ENCODE measurements at regions not wholly inside any gene's neighbourhood (a gene's known extent, or its start where the extent isn't known, plus 50 kb on each side); places are given as distances from the start of the nearest gene placed in this dataset.
"Not testable (repeated sequence)": the region's sequence is repeated elsewhere in the genome, so short reads cannot be mapped to it uniquely, and the experiment has no call there.

DNA sequence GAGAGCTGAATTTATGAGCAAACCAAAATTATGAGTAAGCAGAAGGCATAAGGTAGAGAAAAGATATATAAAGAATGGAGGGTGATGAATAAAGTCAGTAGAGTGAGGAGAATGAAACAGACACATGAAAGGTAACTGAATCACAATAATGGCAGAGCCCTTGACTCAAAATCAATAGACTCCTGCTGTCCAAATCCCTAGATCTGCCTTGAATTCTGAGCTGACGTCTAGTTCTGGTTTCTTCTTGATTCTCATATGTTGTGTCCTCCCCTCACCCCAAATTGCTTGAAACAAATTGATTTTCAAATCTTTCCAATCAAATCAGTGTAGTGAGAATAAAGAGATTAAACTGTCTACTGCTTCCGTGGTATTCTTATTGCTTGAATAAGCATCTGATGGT is 86.6 kb upstream of the IQCM start:
- no peak overlapping the region for H3K4me3 ChIP-seq (ENCODE audit: low read depth, low read length)
- TF ChIP-seq CTCF (conservative IDR thresholded peaks at IDR 0.05; ENCODE audit: low read depth, low read length), result no peak
- no peak for DNase-seq (ENCODE audit: low read depth)

DNA sequence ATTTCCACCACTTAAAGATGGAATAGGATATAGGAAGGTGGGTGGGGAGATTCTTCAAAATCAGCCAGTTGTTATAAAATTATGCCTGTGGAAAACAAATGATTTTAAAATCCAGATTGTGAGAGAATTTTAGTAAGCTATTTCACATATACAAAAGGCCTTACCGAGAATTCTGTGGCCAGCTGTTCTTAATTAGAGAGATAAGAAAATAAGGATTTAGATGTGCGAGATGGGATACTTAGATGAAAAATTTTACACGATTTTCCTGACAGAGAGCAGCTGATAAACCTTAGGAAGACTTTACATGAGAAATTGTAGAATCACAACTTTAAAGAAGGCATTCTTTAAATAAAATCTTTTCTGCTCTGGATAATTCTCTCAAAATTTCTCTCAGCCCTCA is 94.5 kb upstream of the IQCM start:
- no peak for DNase-seq (ENCODE audit: low read depth)
- no peak for TF ChIP-seq CTCF (conservative IDR thresholded peaks at IDR 0.05; ENCODE audit: low read depth, low read length)
- H3K4me3 ChIP-seq (ENCODE audit: low read depth, low read length), result no peak overlapping the region

- no peak overlapping the region for H3K4me3 ChIP-seq (ENCODE audit: low read depth, low read length)
- no peak for TF ChIP-seq CTCF (conservative IDR thresholded peaks at IDR 0.05; ENCODE audit: low read depth, low read length)
- no peak for DNase-seq (ENCODE audit: low read depth)
Measured at GRCh38 chr4:149910604-149911350, 95.1 kb upstream of the IQCM start.

DNA sequence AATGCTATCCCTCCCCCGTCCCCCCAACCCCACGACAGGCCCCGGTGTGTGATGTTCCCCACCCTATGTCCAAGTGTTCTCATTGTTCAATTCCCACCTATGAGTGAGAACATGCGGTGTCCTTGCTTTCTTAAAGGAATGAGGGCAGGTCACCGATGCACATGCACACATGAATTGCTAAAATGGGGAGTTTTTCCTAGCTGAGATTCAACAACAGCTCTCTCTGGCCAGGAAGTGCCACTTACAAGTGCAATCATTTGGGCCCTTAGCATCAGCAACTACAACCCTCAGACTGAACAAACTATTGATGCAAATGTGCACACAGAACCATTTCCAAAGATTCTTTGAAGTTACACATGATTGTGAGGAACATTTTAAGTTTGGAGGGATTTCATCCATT is 95.7 kb upstream of the IQCM start:
- H3K4me3 ChIP-seq (ENCODE audit: low read depth, low read length), result no peak overlapping the region
- DNase-seq (ENCODE audit: low read depth), result no peak
- TF ChIP-seq CTCF (conservative IDR thresholded peaks at IDR 0.05; ENCODE audit: low read depth, low read length), result no peak

- no peak for TF ChIP-seq CTCF (conservative IDR thresholded peaks at IDR 0.05; ENCODE audit: low read depth, low read length)
- DNase-seq (ENCODE audit: low read depth), result no peak
- no peak overlapping the region for H3K4me3 ChIP-seq (ENCODE audit: low read depth, low read length)
Measured at GRCh38 chr4:149912000-149912399, 96.4 kb upstream of the IQCM start.

GRCh38 chr4:149914119-149915115 is 98.8 kb upstream of the IQCM start:
- DNase-seq (ENCODE audit: low read depth), result no peak
- no peak overlapping the region for H3K4me3 ChIP-seq (ENCODE audit: low read depth, low read length)
- peak; percentile 93 for TF ChIP-seq CTCF (conservative IDR thresholded peaks at IDR 0.05; ENCODE audit: low read depth, low read length)

- not testable (repeated sequence) for H3K4me3 ChIP-seq (ENCODE audit: low read depth, low read length); DNase-seq (ENCODE audit: low read depth)
Measured at GRCh38 chr4:149915735-149916134, 100.1 kb upstream of the IQCM start.

All from epithelial cell of proximal tubule (primary cell).